Fibroblast of lung (primary cell): ENCODE measurements at regions not wholly inside any gene's neighbourhood (a gene's known extent, or its start where the extent isn't known, plus 50 kb on each side); places are given as distances from the start of the nearest gene placed in this dataset.

ENCODE experiments used
- DNase-seq, 2 donors: peaks; one replicate each; pipeline versions ENCODE4 v3.0.0 to v3.0.0-alpha.2; 2010; ENCODE audit warnings: low read depth in 2 of 2
- H2AFZ ChIP-seq: 2 replicates; pipeline ENCODE4 v1.5.1; 2012; ENCODE audit warnings: low read length, control low read depth, inconsistent platforms
- H3K27ac ChIP-seq: 2 replicates; pipeline ENCODE4 v1.5.1; 2011; ENCODE audit warnings: low read length, control low read depth; ENCODE audit not compliant: insufficient read depth
- H3K27me3 ChIP-seq: 2 replicates; pipeline ENCODE4 v1.5.1; 2011; ENCODE audit warnings: mild to moderate bottlenecking, low read length; ENCODE audit not compliant: control insufficient read depth, insufficient read depth
- H3K36me3 ChIP-seq: 2 replicates; pipeline ENCODE4 v1.5.1; 2011; ENCODE audit warnings: low read length; ENCODE audit not compliant: control insufficient read depth, insufficient read depth
- H3K4me1 ChIP-seq: 2 replicates; pipeline ENCODE4 v1.5.1; 2011; ENCODE audit warnings: low read length; ENCODE audit not compliant: control insufficient read depth, insufficient read depth; ENCODE audit errors: extremely low read depth
- H3K4me2 ChIP-seq: 2 replicates; pipeline ENCODE4 v1.5.1; 2011; ENCODE audit warnings: low read length, control low read depth; ENCODE audit not compliant: insufficient read depth; ENCODE audit errors: extremely low read depth
- H3K4me3 ChIP-seq, 4 experiments: fragments of 200-600 bp in 1 of 4; sonication (generic) in 1 of 4; replicated peaks in 1 of 4; 2 replicates each; pipeline ENCODE4 v1.5.1; 2011 to 2016; ENCODE audit warnings: low read length in 4 of 4, low read depth in 3 of 4, mild to moderate bottlenecking in 3 of 4, control low read depth in 2 of 4, inconsistent platforms in 1 of 4, mixed read lengths in 1 of 4; ENCODE audit not compliant: insufficient read depth in 1 of 4; ENCODE audit errors: control extremely low read depth in 1 of 4
- H3K79me2 ChIP-seq: 2 replicates; pipeline ENCODE4 v1.5.1; 2012; ENCODE audit warnings: mild to moderate bottlenecking, low read length, inconsistent platforms; ENCODE audit not compliant: control insufficient read depth, insufficient read depth
- H3K9ac ChIP-seq: 2 replicates; pipeline ENCODE4 v1.5.1; 2011; ENCODE audit warnings: mild to moderate bottlenecking, low read length, control low read depth; ENCODE audit not compliant: insufficient read depth
- H3K9me3 ChIP-seq: 2 replicates; pipeline ENCODE4 v1.5.1; 2012; ENCODE audit warnings: low read depth, low read length; ENCODE audit not compliant: control insufficient read depth, insufficient read depth
- H4K20me1 ChIP-seq: 2 replicates; pipeline ENCODE4 v1.5.1; 2011; ENCODE audit warnings: low read length; ENCODE audit not compliant: control insufficient read depth, insufficient read depth; ENCODE audit errors: extremely low read depth
- EZH2 ChIP-seq: IDR thresholded peaks from 2 replicates; pipeline ENCODE4 v1.5.1; 2012; ENCODE audit warnings: low read length, control low read depth, mild to moderate bottlenecking; ENCODE audit errors: missing control alignments
- TF ChIP-seq, protein P1 (sequence below), 2 donors: IDR thresholded peaks in 1 of 2; conservative IDR thresholded peaks in 1 of 2; 1 replicate in 1 of 2; 2 replicates in 1 of 2; pipeline ENCODE4 v1.5.1; 2011 to 2012; ENCODE audit warnings: low read length in 2 of 2, control low read depth in 1 of 2, inconsistent platforms in 1 of 2, low read depth in 1 of 2, mild to moderate bottlenecking in 1 of 2

GRCh38 chr14:71752111-71752738 lies 180.0 kb upstream of the RGS6 start:
- no peak overlapping the region for H3K4me3 ChIP-seq
- no peak overlapping the region for H3K9ac ChIP-seq
- H2AFZ ChIP-seq, result no peak overlapping the region
- peaks cover 2% of the 10 kb centered on the region for H3K4me1 ChIP-seq
- H3K27ac ChIP-seq, result no peak overlapping the region
- no peaks in the 10 kb centered on the region for H3K9me3 ChIP-seq
- H3K36me3 ChIP-seq, result no peaks in the 10 kb centered on the region
- no peak overlapping the region for H3K4me2 ChIP-seq
- TF ChIP-seq EZH2, result no peak
- TF ChIP-seq, protein P1, sequence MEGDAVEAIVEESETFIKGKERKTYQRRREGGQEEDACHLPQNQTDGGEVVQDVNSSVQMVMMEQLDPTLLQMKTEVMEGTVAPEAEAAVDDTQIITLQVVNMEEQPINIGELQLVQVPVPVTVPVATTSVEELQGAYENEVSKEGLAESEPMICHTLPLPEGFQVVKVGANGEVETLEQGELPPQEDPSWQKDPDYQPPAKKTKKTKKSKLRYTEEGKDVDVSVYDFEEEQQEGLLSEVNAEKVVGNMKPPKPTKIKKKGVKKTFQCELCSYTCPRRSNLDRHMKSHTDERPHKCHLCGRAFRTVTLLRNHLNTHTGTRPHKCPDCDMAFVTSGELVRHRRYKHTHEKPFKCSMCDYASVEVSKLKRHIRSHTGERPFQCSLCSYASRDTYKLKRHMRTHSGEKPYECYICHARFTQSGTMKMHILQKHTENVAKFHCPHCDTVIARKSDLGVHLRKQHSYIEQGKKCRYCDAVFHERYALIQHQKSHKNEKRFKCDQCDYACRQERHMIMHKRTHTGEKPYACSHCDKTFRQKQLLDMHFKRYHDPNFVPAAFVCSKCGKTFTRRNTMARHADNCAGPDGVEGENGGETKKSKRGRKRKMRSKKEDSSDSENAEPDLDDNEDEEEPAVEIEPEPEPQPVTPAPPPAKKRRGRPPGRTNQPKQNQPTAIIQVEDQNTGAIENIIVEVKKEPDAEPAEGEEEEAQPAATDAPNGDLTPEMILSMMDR (conservative IDR thresholded peaks at IDR 0.05 in 1 of 2, IDR thresholded peaks at IDR 0.05 in 1 of 2; ENCODE audit: low read depth in 1 of 2, low read length in 2 of 2), result no peak
- no peaks in the 10 kb centered on the region for H3K79me2 ChIP-seq
- no peak for DNase-seq
- H4K20me1 ChIP-seq, result no peaks in the 10 kb centered on the region
- H3K27me3 ChIP-seq, result no peaks in the 10 kb centered on the region

- Histone ChIP-seq H3K9ac (no peak overlapping the region), H3K4me3 (peak overlapping the region in 2 of 4 experiments; percentile 8 to 25), H3K4me2 (peak overlapping the region; percentile 27), H3K27ac (peak overlapping the region; percentile 17), H4K20me1 (no peaks in the 10 kb centered on the region), H2AFZ (no peak overlapping the region), H3K36me3 (no peaks in the 10 kb centered on the region), H3K4me1 (peaks cover 2% of the 10 kb centered on the region), H3K9me3 (no peaks in the 10 kb centered on the region), H3K79me2 (no peaks in the 10 kb centered on the region), H3K27me3 (no peaks in the 10 kb centered on the region)
- peak; percentile 84 to 91 for DNase-seq
- TF ChIP-seq, protein P1 (conservative IDR thresholded peaks at IDR 0.05 in 1 of 2, IDR thresholded peaks at IDR 0.05 in 1 of 2; ENCODE audit: low read depth in 1 of 2, low read length in 2 of 2), result peak; percentile 88 to 93
- no peak for TF ChIP-seq EZH2
Observed at GRCh38 chr14:71753126-71753830, 179.0 kb upstream of the RGS6 start.

DNA sequence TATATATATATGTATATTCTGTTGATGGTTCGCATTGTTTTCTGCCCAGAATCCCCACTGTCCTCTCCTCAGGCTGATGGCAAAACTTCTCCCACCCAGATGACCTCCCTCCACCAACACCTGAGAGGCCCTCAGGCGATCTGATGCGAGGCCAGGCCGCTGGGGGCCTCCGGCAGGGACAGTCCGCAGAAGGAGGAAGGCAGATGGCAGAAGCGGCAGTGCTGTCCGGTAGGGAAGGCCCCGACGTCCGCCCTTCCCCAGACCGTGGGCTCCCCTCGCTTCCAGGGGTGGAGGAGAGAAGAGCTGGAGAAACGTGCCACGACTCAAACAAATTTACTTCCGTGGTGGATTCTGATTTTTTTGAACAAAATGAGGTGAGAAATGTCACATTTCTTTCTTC lies 178.3 kb upstream of the RGS6 start:
- no peak for DNase-seq
- Histone ChIP-seq H3K27me3 (no peaks in the 10 kb centered on the region), H2AFZ (no peak overlapping the region), H4K20me1 (no peaks in the 10 kb centered on the region), H3K4me2 (no peak overlapping the region), H3K79me2 (no peaks in the 10 kb centered on the region), H3K4me3 (no peak overlapping the region), H3K36me3 (no peaks in the 10 kb centered on the region), H3K9ac (no peak overlapping the region), H3K27ac (no peak overlapping the region), H3K9me3 (no peaks in the 10 kb centered on the region), H3K4me1 (peaks cover 2% of the 10 kb centered on the region)
- TF ChIP-seq, protein P1 (conservative IDR thresholded peaks at IDR 0.05 in 1 of 2, IDR thresholded peaks at IDR 0.05 in 1 of 2; ENCODE audit: low read depth in 1 of 2, low read length in 2 of 2), result no peak
- no peak for TF ChIP-seq EZH2
